Cardiac muscle cell (in vitro differentiated cells and primary cell): ENCODE measurements at regions not wholly inside any gene's neighbourhood (a gene's known extent, or its start where the extent isn't known, plus 50 kb on each side); places are given as distances from the start of the nearest gene placed in this dataset.
A peak's percentile ranks its signal among the peaks of the same experiment; 100 is the strongest.
"Not testable (repeated sequence)": the region's sequence is repeated elsewhere in the genome, so short reads cannot be mapped to it uniquely, and the experiment has no call there.

Source experiments
- DNase-seq, 2 donors: peaks; one replicate each; pipeline versions ENCODE4 v3.0.0 to v3.0.0-alpha.2; 2010 to 2017; ENCODE audit warnings: low read depth in 1 of 2, low spot score in 1 of 2
- H3K27ac ChIP-seq: fragments of 200-600 bp; sonication (generic); 2 replicates; pipeline ENCODE4 v1.5.1; 2016
- H3K27me3 ChIP-seq: fragments of 200-600 bp; sonication (generic); 2 replicates; pipeline ENCODE4 v1.6.0; 2016; ENCODE audit warnings: control low read depth
- H3K36me3 ChIP-seq: fragments of 200-600 bp; sonication (generic); 2 replicates; pipeline ENCODE4 v1.5.1; 2016; ENCODE audit warnings: control low read depth
- H3K4me1 ChIP-seq: fragments of 200-600 bp; sonication (generic); 2 replicates; pipeline ENCODE4 v1.8.1; 2017; ENCODE audit warnings: low read depth, mild to moderate bottlenecking, mixed run types
- H3K4me3 ChIP-seq: fragments of 200-600 bp; sonication (generic); 2 replicates; pipeline ENCODE4 v1.5.1; 2016; ENCODE audit warnings: mild to moderate bottlenecking
- H3K9me3 ChIP-seq: fragments of 200-600 bp; sonication (generic); 2 replicates; pipeline ENCODE4 v1.5.1; 2017; ENCODE audit warnings: low read depth, mild to moderate bottlenecking, control low read depth
- TF ChIP-seq, protein P1 (sequence below): IDR thresholded peaks from 2 replicates; pipeline ENCODE4 v1.5.1; 2012; ENCODE audit warnings: low read depth, mild to moderate bottlenecking, low read length

DNA sequence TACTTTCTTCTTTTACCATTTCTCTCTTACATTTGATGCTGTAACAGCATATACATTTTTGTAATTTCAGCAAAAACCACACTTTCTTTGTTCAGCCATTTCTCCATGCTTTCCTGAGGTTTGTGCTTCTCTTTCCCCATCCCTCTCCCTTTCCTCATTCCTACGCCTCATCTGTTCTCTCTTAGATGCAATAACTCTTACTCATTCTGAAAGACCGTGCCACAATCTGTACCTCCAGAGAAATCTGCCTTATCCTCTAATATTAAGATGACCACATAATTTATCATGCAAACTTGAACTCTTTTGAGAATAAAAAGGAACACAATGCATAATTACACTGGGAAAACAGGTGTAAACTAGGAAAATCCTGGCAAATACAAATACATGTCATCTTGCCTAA lies 588.9 kb downstream of the JRKL start:
- H3K27me3 ChIP-seq: no peaks in the 10 kb centered on the region
- H3K27ac ChIP-seq: peak overlapping the region; percentile 36
- DNase-seq: peak in 1 of 2 donors; percentile 1
- H3K36me3 ChIP-seq: no peaks in the 10 kb centered on the region
- TF ChIP-seq, protein P1, sequence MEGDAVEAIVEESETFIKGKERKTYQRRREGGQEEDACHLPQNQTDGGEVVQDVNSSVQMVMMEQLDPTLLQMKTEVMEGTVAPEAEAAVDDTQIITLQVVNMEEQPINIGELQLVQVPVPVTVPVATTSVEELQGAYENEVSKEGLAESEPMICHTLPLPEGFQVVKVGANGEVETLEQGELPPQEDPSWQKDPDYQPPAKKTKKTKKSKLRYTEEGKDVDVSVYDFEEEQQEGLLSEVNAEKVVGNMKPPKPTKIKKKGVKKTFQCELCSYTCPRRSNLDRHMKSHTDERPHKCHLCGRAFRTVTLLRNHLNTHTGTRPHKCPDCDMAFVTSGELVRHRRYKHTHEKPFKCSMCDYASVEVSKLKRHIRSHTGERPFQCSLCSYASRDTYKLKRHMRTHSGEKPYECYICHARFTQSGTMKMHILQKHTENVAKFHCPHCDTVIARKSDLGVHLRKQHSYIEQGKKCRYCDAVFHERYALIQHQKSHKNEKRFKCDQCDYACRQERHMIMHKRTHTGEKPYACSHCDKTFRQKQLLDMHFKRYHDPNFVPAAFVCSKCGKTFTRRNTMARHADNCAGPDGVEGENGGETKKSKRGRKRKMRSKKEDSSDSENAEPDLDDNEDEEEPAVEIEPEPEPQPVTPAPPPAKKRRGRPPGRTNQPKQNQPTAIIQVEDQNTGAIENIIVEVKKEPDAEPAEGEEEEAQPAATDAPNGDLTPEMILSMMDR: no peak
- no peak overlapping the region for H3K4me3 ChIP-seq
- no peaks in the 10 kb centered on the region for H3K9me3 ChIP-seq
- H3K4me1 ChIP-seq: peaks cover 9% of the 10 kb centered on the region

GRCh38 chr11:96986516-96986915 lies 596.7 kb downstream of the JRKL start:
- H3K9me3 ChIP-seq: no peaks in the 10 kb centered on the region
- no peaks in the 10 kb centered on the region for H3K27me3 ChIP-seq
- H3K36me3 ChIP-seq: no peaks in the 10 kb centered on the region
- peaks cover 5% of the 10 kb centered on the region for H3K4me1 ChIP-seq
- DNase-seq: no peak
- TF ChIP-seq, protein P1: no peak
- no peak overlapping the region for H3K27ac ChIP-seq
- H3K4me3 ChIP-seq: no peak overlapping the region

DNA sequence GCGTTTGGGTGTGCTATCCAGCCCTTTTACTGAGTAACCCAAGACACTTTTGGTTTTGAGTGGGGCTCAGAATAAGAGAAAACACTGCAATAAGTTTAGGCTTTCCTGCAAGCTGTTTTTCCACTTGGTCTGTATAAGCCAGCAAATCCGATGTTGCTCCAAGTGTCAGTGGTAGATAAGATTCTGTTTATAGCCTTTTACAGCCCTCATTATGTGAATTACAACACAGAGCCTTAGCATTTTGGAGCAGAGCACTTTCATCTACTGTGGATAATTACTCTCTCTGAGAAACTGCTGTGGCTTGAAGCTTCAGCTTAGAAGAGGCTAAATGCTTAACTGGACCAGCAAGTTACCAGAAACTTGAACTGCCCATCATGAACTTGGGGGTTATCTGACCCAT lies 601.1 kb downstream of the JRKL start:
- H3K4me1 ChIP-seq: peaks cover 5% of the 10 kb centered on the region
- TF ChIP-seq, protein P1: no peak
- H3K27ac ChIP-seq: peak overlapping the region; percentile 65
- no peaks in the 10 kb centered on the region for H3K27me3 ChIP-seq
- no peaks in the 10 kb centered on the region for H3K36me3 ChIP-seq
- H3K4me3 ChIP-seq: no peak overlapping the region
- DNase-seq: no peak
- H3K9me3 ChIP-seq: no peaks in the 10 kb centered on the region

GRCh38 chr11:97000481-97000880 lies 610.7 kb downstream of the JRKL start:
- Histone ChIP-seq H3K4me1 (no peaks in the 10 kb centered on the region), H3K36me3 (no peaks in the 10 kb centered on the region), H3K4me3 (no peak overlapping the region), H3K9me3 (no peaks in the 10 kb centered on the region), H3K27me3 (no peaks in the 10 kb centered on the region), H3K27ac (no peak overlapping the region)
- TF ChIP-seq, protein P1: no peak
- no peak for DNase-seq

DNA sequence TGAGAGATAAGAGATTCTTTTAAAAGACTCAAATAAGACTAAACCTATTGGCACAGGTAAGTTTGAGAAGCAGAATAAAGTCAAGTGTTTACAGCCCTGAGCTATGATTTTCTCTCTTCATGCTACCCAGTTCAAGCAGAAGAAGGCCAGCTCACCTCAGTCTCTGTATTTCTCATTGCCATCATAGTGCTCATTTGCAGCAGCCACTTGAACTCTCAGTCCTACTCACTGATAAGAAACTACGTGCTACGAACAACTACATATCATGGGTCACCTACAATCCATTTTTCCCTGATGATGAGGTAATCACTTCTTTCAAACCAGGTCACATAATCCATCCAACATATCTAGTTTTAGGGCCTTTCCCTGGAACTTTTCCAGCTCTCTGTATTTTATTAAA lies 617.5 kb downstream of the JRKL start:
- no peaks in the 10 kb centered on the region for H3K27me3 ChIP-seq
- peak overlapping the region; percentile 26 for H3K27ac ChIP-seq
- peak in 1 of 2 donors; percentile 28 for DNase-seq
- no peaks in the 10 kb centered on the region for H3K36me3 ChIP-seq
- no peak overlapping the region for H3K4me3 ChIP-seq
- peaks cover 12% of the 10 kb centered on the region for H3K4me1 ChIP-seq
- TF ChIP-seq, protein P1: no peak
- no peaks in the 10 kb centered on the region for H3K9me3 ChIP-seq

GRCh38 chr11:97009613-97010012 lies 619.8 kb downstream of the JRKL start:
- Histone ChIP-seq H3K27me3 (no peaks in the 10 kb centered on the region), H3K4me1 (peaks cover 12% of the 10 kb centered on the region), H3K4me3 (no peak overlapping the region), H3K9me3 (no peaks in the 10 kb centered on the region), H3K27ac (no peak overlapping the region), H3K36me3 (no peaks in the 10 kb centered on the region)
- TF ChIP-seq, protein P1: no peak
- no peak for DNase-seq

GRCh38 chr11:97010997-97011396 lies 621.2 kb downstream of the JRKL start:
- H3K4me3 ChIP-seq, H3K27ac ChIP-seq, H3K36me3 ChIP-seq, H3K9me3 ChIP-seq, DNase-seq, H3K27me3 ChIP-seq: not testable (repeated sequence)
- H3K4me1 ChIP-seq: peaks cover 12% of the 10 kb centered on the region
